Activated T-helper 1 cell treated with Interleukin-2 at 50 U/mL for 16 hours (primary cell): ENCODE measurements at regions not wholly inside any gene's neighbourhood (a gene's known extent, or its start where the extent isn't known, plus 50 kb on each side); places are given as distances from the start of the nearest gene placed in this dataset.
"Not testable (repeated sequence)": the region's sequence is repeated elsewhere in the genome, so short reads cannot be mapped to it uniquely, and the experiment has no call there.

Experiments used
- DNase-seq: peaks from one replicate; pipeline ENCODE4 v3.0.0-alpha.2; 2020; ENCODE audit warnings: low read depth

DNA sequence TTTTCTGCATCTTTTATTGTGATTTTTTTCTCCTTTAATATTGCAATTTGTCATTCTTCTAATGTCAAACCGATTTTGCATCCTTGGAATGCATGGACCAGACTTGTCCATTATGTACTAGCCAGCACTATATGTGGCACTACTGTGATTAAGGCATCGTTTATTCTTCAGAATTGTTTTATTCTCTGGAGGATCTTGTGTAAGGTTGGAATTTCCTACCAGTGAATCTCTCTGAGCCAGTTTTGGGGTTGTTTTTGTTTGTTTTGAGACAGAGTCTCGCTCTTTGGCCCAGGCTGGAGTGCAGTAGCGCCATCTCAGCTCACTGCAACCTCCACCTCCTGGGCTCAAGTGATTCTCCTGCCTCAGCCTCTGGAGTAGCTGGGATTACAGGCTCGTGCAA lies 58.5 kb downstream of the IGLL5 start:
- DNase-seq = no peak

DNA sequence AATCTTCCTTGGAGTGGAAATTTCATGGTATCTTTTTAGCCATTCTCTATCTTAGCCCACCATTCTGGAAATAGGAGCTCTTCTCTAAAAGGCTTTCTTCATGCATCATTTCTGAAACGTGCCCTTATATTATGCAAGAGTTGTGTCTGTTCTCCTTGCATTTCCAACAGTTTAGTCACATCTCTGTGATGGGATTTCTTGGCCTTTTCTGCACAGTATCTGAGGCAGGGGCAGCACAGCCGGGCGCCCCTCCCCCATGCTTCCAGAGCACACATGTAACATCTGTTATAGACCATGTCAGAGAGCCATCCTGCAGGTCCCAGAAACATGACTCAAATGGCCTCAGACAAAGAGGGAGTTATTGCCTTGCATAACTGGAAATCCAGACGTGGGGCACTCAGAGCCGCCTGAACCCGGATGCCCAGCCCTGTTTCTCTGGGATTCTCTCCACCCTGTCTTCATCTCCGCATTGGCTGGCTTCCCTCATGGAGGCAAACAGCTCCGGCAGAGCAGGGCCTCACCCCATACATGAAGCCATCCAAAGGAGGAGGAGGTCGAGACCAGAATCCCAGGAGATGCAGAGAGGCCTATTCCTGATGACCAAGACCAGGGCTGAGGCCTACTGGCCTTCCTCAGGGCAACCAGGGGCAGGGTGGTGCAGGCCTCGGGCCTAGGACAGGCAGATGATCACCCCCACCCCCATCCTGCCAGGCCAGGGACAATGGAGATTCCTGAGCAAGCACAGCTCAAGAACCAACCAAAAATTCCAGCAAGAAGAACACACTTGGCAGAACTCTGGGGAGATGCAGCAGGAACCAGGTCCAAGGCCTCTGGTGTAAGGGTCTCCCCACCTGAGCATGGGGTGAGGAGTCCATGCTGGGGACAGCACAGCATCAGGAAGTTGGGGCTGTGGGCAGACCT lies 61.3 kb downstream of the IGLL5 start:
- DNase-seq = no peak

GRCh38 chr22:22949953-22950352 lies 62.3 kb downstream of the IGLL5 start:
- DNase-seq = no peak

DNA sequence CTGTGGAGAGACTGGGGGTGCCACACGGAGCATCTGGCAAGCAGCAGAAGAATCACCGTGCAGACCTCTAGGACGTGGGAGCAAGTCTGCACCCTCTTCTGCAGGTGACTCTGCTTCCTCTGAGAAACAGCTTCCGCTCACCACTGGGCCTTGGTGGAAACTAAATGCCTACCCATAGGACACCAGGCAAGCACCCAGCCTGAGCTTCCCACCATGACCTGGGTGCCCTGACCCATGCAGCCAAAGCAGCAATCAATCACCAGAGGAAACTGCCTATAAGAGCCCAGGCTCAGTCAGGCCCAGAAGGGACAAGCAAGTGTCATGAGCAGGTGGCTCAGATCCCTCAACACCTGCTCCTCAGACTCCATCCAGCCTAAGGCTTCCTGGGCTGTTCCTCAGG lies 63.4 kb downstream of the IGLL5 start:
- DNase-seq = no peak

GRCh38 chr22:22952531-22953280 lies 65.1 kb downstream of the IGLL5 start:
- DNase-seq = no peak

- no peak for DNase-seq
Observed at GRCh38 chr22:22953791-22954190, 66.2 kb downstream of the IGLL5 start.

DNA sequence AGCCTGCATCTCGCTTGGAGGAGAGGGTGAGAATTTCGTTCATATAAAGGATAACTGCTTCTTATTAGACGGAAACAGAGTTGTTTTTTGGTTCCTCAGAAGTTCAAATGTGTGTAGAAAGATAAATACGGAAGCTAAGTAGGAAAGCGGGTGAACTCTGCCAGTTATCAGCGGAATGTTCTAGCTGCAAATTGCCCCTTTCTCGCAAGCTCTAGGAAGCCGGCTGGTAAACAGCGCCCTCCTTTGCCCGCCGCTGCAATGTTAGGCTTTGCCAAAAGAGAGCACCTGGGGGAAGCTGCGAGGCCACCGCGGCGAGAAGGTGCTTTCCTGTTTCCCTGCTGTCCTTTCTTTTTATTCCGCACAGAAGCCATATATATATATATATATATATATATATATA lies 67.0 kb downstream of the IGLL5 start:
- no peak for DNase-seq

GRCh38 chr22:22955276-22955798 lies 67.7 kb downstream of the IGLL5 start:
- no peak for DNase-seq

DNA sequence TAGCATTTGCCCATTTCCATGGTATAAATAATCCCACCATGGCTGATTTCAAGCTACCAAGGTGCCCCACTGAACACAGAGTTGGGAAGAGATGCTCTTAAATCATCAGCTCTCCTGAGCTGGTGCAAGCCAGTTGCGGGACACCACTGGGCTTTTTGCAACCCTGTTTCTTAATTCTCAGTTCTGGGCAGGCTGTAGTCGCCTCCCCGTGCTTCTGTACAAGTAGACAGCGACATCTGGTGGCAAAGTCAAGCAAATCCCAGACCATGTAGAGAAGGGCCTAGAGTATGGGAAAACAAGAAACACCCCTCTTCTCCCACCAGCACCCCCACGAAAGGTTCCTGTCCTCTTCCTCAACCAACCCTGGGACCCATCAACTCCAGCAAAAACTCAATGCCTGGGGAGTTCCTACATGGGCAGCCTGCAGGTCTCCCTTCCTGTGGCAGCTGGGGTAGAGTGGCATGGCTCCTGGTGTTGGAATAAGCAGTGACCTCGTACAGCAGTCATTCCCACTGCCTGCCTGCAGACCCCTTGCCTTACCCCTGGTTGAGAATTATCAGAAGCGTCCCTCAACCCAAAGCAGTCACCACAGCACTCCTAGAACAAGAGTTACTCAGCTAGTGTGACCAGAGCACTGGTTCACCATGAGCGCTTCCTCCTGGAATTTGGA lies 68.4 kb downstream of the IGLL5 start:
- peak; percentile 36 for DNase-seq

DNA sequence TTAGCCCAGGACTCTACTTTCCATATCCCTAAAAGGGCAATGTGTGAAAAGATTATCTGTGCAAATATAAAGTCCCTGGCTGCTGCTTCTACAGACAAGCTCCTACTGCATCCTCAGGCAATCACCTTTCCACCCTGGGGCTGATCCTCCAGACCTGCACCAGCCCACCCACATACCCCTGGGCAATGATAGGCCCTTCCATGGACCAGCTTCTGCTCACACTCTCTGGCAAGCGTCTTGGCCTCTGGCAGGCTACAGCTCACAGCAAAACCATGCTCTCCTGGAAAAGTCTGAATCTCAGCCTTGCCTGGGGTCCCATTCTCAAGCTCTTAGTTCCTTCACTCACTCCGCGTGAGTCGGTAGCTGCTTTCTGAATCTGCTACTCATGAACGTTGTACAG lies 69.5 kb downstream of the IGLL5 start:
- no peak for DNase-seq

DNA sequence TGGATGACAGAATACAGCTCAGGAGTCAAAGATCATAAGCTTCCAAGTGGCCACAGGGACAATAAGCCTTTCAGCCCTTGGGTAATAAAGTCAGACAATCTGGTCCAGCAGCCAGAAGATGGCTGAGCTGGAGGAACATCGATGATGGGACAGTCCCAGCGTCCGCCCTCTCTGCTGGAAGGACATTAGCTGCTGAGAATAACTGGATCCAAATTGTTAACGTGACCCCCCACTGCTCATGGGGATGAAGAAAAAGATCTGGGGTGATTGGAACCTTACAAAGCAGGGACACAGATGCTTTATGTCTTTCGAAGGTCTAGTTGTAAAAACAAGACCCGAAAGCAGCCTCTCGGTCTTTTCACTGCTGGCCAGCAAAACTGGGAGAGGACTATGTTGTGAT lies 71.0 kb downstream of the IGLL5 start:
- DNase-seq = no peak

- DNase-seq = peak; percentile 53
Observed at GRCh38 chr22:22959147-22959827, 71.7 kb downstream of the IGLL5 start.

DNA sequence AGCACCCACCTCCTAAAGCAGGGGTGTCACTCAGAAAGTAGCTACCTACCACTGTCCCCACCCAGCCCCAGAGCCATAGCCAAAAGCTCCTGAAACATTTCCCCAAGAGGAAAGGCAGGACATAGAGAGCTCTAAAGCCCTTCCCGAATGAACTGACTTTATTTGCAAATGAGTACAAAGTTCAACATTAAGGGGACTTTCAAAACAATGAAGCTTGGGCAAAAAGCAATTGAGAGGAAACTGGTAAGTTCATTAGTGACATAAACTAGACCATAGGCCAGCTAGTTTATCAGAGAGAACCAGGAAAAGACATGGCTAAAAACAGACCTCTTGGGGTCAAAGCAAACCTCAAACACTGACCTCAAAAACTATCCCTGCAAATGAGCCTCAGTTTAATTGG lies 72.7 kb downstream of the IGLL5 start:
- no peak for DNase-seq

DNA sequence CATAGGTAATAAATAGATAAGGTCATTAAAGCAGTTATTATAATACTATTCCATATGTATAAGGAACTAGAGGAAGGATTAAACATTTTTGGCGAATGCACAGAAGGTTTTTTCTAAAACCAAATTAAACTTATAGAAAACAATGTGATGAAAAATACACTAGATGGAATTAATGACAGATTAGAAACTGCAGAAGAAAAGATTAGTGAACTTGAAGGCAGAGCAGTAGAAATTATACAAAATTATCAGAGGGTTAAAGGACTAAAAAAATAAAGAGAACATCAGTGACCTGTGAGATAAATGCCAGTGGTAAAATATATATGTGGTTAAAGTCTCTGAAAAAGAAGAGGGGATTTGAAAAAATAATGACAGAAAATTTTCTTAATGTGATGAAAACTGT lies 74.0 kb downstream of the IGLL5 start:
- DNase-seq = no peak

DNA sequence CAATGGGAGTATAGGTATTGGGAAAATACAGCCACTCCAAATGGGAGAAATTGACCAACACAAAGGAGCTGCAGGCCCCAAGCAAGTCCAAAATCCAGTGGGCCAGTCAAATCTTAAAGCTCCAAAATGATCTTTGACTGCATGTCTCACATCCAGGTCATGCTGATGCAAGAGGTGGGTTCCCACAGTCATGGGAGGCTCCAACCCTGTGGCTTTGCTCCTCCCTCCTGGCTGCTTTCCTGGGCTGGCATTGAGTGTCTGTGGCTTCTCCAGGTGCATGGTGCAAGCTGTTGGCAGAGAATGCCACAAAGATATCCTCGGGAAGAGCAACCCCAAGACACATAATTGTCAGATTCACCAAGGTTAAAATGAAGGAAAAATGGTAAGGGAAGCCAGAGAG lies 80.8 kb downstream of the IGLL5 start:
- no peak for DNase-seq

DNA sequence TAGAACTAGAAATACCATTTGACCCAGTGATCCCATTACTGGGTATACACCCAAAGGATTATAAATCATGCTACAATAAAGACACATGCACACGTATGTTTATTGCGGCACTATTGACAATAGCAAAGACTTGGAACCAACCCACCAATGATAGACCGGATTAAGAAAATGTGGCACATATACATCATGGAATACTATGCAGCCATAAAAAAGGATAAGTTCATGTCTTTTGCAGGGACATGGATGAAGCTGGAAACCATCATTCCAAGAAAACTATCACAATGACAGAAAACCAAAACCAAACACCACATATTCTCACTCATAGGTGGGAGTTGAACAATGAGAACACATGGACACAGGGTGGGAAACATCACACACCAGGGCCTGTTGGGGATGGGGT lies 85.0 kb downstream of the IGLL5 start:
- not testable (repeated sequence) for DNase-seq

GRCh38 chr22:22973336-22973735 lies 85.7 kb downstream of the IGLL5 start:
- DNase-seq = no peak

GRCh38 chr22:22974156-22974555 lies 86.5 kb downstream of the IGLL5 start:
- no peak for DNase-seq

DNA sequence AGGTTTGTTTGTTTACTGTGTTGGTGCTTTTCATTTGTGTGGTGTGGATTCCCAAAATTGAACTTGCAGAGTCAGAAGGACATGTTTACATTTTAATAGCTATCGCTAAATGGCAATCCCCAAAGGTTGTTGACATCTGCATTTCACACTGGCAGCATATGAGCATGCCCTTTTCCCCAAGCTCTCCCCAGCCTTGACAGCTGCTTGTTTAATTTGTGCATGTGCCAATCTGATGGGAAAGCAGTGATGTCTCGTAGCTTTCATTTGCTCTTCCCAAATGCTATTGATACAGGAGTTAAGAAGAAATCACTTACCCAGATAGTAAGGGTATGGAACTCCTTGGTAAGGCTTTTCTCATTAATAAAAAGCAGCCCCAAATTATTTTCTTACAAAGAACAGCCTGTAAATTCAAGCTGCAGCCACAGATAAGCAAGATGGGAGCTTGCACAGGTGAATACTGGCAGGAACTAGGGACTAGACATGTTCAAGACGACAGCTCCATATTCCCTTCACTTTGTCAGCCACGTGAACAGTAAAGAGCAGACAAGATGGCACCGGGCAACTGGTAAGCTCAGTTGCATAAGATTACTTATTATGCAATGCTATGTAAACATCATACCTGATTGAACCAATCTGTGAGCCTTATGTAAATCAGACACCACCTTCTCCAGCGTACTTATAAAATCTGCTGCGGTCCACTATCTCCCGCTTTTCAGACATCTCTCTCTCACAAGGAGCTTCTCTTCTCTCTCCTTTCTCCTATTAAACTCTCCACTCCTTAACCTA lies 87.4 kb downstream of the IGLL5 start:
- no peak for DNase-seq

GRCh38 chr22:22976033-22976922 lies 88.7 kb downstream of the IGLL5 start:
- DNase-seq = no peak
